MM.1S (cell line): ENCODE measurements at regions not wholly inside any gene's neighbourhood (a gene's known extent, or its start where the extent isn't known, plus 50 kb on each side); places are given as distances from the start of the nearest gene placed in this dataset.

Source experiments
- EZH2 ChIP-seq: fragments of 300-600 bp; sonication (generic); optimal IDR thresholded peaks from 2 replicates; pipeline ENCODE3; 2017; ENCODE audit warnings: low read depth, mild to moderate bottlenecking, antibody characterized with exemption, low read length, mixed read lengths
- EZH2phosphoT487 ChIP-seq: fragments of 300-600 bp; sonication (generic); IDR thresholded peaks from 2 replicates; pipeline ENCODE4 v1.6.1; 2018; ENCODE audit warnings: antibody characterized with exemption, low read length
- TF ChIP-seq, protein P1 (sequence below): fragments of 300-600 bp; sonication (generic); IDR thresholded peaks from 2 replicates; pipeline ENCODE4 v1.5.1; 2016; ENCODE audit warnings: antibody characterized with exemption, low read length, mixed read lengths

DNA sequence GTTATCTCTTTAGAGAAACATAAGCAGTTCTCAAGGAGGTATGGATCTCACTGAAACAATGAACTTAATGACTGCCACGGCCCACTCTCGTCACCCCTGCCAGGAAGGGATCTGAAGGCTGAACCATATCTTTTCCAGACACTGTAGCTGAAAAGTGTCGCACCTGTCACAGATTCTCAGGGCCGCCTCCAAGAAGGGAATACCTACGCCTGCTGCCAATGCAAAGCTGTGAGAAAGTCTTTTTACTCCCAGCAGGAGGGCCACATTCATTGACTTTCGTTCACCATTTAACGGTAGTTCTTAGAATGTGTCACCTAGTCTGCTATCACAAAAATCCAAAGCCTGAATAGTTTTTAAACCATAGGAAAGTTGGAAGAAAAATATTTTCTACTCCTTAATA lies 66.7 kb upstream of the SH3BP4 start:
- TF ChIP-seq, protein P1, sequence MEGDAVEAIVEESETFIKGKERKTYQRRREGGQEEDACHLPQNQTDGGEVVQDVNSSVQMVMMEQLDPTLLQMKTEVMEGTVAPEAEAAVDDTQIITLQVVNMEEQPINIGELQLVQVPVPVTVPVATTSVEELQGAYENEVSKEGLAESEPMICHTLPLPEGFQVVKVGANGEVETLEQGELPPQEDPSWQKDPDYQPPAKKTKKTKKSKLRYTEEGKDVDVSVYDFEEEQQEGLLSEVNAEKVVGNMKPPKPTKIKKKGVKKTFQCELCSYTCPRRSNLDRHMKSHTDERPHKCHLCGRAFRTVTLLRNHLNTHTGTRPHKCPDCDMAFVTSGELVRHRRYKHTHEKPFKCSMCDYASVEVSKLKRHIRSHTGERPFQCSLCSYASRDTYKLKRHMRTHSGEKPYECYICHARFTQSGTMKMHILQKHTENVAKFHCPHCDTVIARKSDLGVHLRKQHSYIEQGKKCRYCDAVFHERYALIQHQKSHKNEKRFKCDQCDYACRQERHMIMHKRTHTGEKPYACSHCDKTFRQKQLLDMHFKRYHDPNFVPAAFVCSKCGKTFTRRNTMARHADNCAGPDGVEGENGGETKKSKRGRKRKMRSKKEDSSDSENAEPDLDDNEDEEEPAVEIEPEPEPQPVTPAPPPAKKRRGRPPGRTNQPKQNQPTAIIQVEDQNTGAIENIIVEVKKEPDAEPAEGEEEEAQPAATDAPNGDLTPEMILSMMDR: no peak
- TF ChIP-seq EZH2phosphoT487 (no peak), EZH2 (no peak)
